Kidney epithelial cell (primary cell): ENCODE measurements at regions not wholly inside any gene's neighbourhood (a gene's known extent, or its start where the extent isn't known, plus 50 kb on each side); places are given as distances from the start of the nearest gene placed in this dataset.

Source experiments
- DNase-seq: peaks from one replicate; pipeline ENCODE4 v3.0.0-alpha.2; 2010; ENCODE audit warnings: low read depth
- H3K27me3 ChIP-seq: 2 replicates; pipeline ENCODE4 v1.6.0; 2011; ENCODE audit warnings: low read length; ENCODE audit not compliant: control insufficient read depth, insufficient read depth
- H3K36me3 ChIP-seq: 2 replicates; pipeline ENCODE4 v1.5.1; 2011; ENCODE audit warnings: low read length; ENCODE audit not compliant: control insufficient read depth, insufficient read depth
- H3K4me3 ChIP-seq: 2 replicates; pipeline ENCODE4 v1.5.1; 2011; ENCODE audit warnings: low read depth, mild to moderate bottlenecking, control low read depth, low read length
- TF ChIP-seq, protein P1 (sequence below): IDR thresholded peaks from 2 replicates; pipeline ENCODE4 v1.5.1; 2011; ENCODE audit warnings: mild to moderate bottlenecking, moderate library complexity, low read length, control low read depth, inconsistent platforms; ENCODE audit not compliant: insufficient read depth, poor library complexity, severe bottlenecking

GRCh38 chr2:6757215-6757614 lies 108.5 kb downstream of the CMPK2 start:
- Histone ChIP-seq H3K36me3 (no peaks in the 10 kb centered on the region), H3K4me3 (no peak overlapping the region), H3K27me3 (no peaks in the 10 kb centered on the region)
- DNase-seq = no peak
- TF ChIP-seq, protein P1, sequence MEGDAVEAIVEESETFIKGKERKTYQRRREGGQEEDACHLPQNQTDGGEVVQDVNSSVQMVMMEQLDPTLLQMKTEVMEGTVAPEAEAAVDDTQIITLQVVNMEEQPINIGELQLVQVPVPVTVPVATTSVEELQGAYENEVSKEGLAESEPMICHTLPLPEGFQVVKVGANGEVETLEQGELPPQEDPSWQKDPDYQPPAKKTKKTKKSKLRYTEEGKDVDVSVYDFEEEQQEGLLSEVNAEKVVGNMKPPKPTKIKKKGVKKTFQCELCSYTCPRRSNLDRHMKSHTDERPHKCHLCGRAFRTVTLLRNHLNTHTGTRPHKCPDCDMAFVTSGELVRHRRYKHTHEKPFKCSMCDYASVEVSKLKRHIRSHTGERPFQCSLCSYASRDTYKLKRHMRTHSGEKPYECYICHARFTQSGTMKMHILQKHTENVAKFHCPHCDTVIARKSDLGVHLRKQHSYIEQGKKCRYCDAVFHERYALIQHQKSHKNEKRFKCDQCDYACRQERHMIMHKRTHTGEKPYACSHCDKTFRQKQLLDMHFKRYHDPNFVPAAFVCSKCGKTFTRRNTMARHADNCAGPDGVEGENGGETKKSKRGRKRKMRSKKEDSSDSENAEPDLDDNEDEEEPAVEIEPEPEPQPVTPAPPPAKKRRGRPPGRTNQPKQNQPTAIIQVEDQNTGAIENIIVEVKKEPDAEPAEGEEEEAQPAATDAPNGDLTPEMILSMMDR = no peak

- no peak for DNase-seq
- Histone ChIP-seq H3K27me3 (no peaks in the 10 kb centered on the region), H3K4me3 (no peak overlapping the region), H3K36me3 (no peaks in the 10 kb centered on the region)
- TF ChIP-seq, protein P1 = no peak
Measured at GRCh38 chr2:6759689-6760088, 106.0 kb downstream of the CMPK2 start.

GRCh38 chr2:6760132-6760531 lies 105.6 kb downstream of the CMPK2 start:
- TF ChIP-seq, protein P1 = no peak
- Histone ChIP-seq H3K36me3 (no peaks in the 10 kb centered on the region), H3K27me3 (no peaks in the 10 kb centered on the region), H3K4me3 (no peak overlapping the region)
- DNase-seq = no peak

DNA sequence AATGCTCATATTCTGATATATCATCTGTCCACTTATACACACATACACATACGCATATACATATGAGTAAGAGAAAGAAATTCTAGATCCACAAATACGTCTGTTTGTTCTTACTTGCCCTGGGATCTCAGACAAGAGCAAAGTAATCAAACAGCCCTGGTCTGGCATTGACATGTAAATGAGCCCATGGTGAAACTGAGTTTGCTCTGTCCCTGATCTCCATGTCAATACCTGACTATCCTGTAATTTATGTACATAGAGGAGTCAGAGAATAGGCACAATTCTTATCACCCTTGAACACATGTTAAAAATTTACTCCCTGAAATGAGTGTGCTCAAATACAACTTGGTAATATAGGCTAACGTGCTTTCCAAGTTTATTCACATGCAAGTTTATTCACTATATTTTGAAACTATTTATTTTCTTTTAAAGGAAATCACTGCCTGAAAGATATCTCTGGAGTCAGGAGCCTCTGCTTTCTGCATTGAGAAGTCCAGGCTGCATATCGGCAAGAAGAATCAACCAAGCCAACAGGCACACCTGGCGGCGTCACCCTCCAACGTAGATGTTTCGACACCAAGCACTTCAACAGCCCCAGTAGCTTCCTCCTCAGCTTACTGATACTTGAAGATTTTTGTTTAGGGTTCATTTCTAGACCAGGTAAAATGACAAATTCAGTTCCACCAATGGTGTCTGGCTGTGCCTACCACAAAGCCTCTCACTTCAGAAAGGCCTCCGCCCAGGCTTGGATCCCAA lies 100.6 kb downstream of the CMPK2 start:
- no peaks in the 10 kb centered on the region for H3K27me3 ChIP-seq
- no peak overlapping the region for H3K4me3 ChIP-seq
- no peaks in the 10 kb centered on the region for H3K36me3 ChIP-seq
- TF ChIP-seq, protein P1 = no peak
- no peak for DNase-seq

DNA sequence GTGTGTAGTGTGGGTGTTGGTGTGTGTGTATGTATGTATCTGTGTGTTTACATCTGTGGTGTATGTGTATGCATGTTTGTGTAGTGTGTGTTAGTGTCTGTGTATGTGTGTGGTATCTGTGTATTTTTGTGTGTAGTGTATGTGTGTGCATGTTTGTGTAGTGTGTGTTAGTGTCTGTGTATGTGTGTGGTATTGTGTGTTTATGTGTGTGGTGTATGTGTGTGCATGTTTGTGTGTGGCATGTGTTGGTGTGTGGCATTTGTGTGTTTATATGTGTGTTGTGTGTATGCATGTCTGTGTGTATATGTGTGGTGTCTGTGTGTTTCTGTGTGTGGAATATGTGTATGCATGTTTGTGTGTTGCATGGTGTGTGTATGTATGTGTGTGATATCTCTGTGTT lies 96.4 kb downstream of the CMPK2 start:
- TF ChIP-seq, protein P1 = no peak
- DNase-seq = no peak
- Histone ChIP-seq H3K4me3 (no peak overlapping the region), H3K36me3 (no peaks in the 10 kb centered on the region), H3K27me3 (peaks cover 5% of the 10 kb centered on the region)

DNA sequence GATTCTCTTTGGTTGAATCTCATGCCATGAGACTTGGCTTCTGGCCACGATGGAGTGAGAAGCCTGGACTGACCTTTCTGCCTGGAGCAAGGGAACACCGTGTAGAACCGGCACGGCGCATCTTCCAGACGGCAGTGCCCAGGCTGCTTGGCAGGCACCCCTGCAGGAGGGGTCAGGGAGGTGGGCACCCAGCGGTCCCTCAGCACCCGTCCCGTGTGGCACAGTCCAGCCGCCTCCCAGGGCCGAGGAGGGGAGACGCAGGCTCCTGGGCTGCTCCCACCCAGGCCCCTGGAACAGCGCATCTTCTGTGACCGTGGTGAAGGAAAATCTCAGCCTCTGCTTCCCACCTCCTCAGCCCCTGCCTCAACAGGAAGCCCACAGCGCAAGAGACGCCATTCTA lies 95.7 kb downstream of the CMPK2 start:
- DNase-seq = no peak
- TF ChIP-seq, protein P1 = no peak
- Histone ChIP-seq H3K4me3 (no peak overlapping the region), H3K27me3 (peaks cover 5% of the 10 kb centered on the region), H3K36me3 (no peaks in the 10 kb centered on the region)
